Thymus (tissue), 11 donors: ENCODE measurements at regions not wholly inside any gene's neighbourhood (a gene's known extent, or its start where the extent isn't known, plus 50 kb on each side); places are given as distances from the start of the nearest gene placed in this dataset.
"Not testable (repeated sequence)": the region's sequence is repeated elsewhere in the genome, so short reads cannot be mapped to it uniquely, and the experiment has no call there.

Source experiments
- DNase-seq, 9 donors: peaks; one replicate each; pipeline ENCODE4 v3.0.0-alpha.2; 2013; ENCODE audit warnings: low spot score in 9 of 9, low read depth in 6 of 9, missing footprints in 1 of 9
- H3K27ac ChIP-seq, 2 donors: one replicate each; pipeline ENCODE4 v1.5.1; 2013; ENCODE audit warnings: control low read depth in 1 of 2, low read depth in 1 of 2, low read length in 1 of 2, mild to moderate bottlenecking in 1 of 2, moderate library complexity in 1 of 2
- H3K27me3 ChIP-seq, 2 donors: one replicate each; pipeline ENCODE4 v1.5.1; 2013; ENCODE audit warnings: low read length in 1 of 2; ENCODE audit not compliant: control insufficient read depth in 2 of 2, insufficient read depth in 1 of 2
- H3K36me3 ChIP-seq, 2 donors: one replicate each; pipeline ENCODE4 v1.5.1; 2013; ENCODE audit warnings: low read length in 1 of 2, mild to moderate bottlenecking in 1 of 2, moderate library complexity in 1 of 2; ENCODE audit not compliant: control insufficient read depth in 2 of 2, insufficient read depth in 2 of 2
- H3K4me1 ChIP-seq, 2 donors: one replicate each; pipeline ENCODE4 v1.5.1; 2013; ENCODE audit warnings: low read length in 2 of 2; ENCODE audit not compliant: control insufficient read depth in 2 of 2, insufficient read depth in 2 of 2
- H3K4me3 ChIP-seq, 2 donors: one replicate each; pipeline ENCODE4 v1.5.1; 2013; ENCODE audit warnings: low read length in 2 of 2, control low read depth in 1 of 2, mild to moderate bottlenecking in 1 of 2
- H3K9me3 ChIP-seq, 2 donors: one replicate each; pipeline ENCODE4 v1.5.1; 2013; ENCODE audit warnings: low read length in 1 of 2, mild to moderate bottlenecking in 1 of 2; ENCODE audit not compliant: control insufficient read depth in 2 of 2, insufficient read depth in 1 of 2
- WGBS: extraction: QIAGEN DNeasy Blood & Tissue Kit; methylation state at CpG from one replicate; pipeline ENCODE4 v1.1.7; 2013; 5-methylcytosine and 5-hydroxymethylcytosine counted together
- donor health status: healthy.

GRCh38 chr16:76705892-76706291 lies 428.7 kb downstream of the CNTNAP4 start:
- no peaks in the 10 kb centered on the region for H3K36me3 ChIP-seq
- no peaks in the 10 kb centered on the region for H3K4me1 ChIP-seq
- H3K27me3 ChIP-seq = no peaks in the 10 kb centered on the region
- no peak for DNase-seq
- H3K4me3 ChIP-seq = no peak overlapping the region
- H3K9me3 ChIP-seq = no peaks in the 10 kb centered on the region
- no peak overlapping the region for H3K27ac ChIP-seq

- H3K9me3 ChIP-seq = no peaks in the 10 kb centered on the region
- no peaks in the 10 kb centered on the region for H3K4me1 ChIP-seq
- WGBS = 77% methylated on average over 1 of the region's 1 CpG
- no peak overlapping the region for H3K4me3 ChIP-seq
- H3K27me3 ChIP-seq = no peaks in the 10 kb centered on the region
- H3K27ac ChIP-seq = no peak overlapping the region
- no peaks in the 10 kb centered on the region for H3K36me3 ChIP-seq
- DNase-seq = no peak
Measured at GRCh38 chr16:76713191-76713590, 436.0 kb downstream of the CNTNAP4 start.

- not testable (repeated sequence) for H3K9me3 ChIP-seq, DNase-seq, H3K27ac ChIP-seq, H3K36me3 ChIP-seq, H3K4me1 ChIP-seq, H3K4me3 ChIP-seq, H3K27me3 ChIP-seq
- 94% methylated on average over 5 of the region's 5 CpGs for WGBS
Measured at GRCh38 chr16:76716251-76716650, 439.1 kb downstream of the CNTNAP4 start.

GRCh38 chr16:76724181-76724580 lies 447.0 kb downstream of the CNTNAP4 start:
- no peaks in the 10 kb centered on the region for H3K27me3 ChIP-seq
- H3K36me3 ChIP-seq = no peaks in the 10 kb centered on the region
- H3K4me1 ChIP-seq = no peaks in the 10 kb centered on the region
- 91% methylated on average over 1 of the region's 1 CpG for WGBS
- DNase-seq = no peak
- no peak overlapping the region for H3K4me3 ChIP-seq
- H3K9me3 ChIP-seq = no peaks in the 10 kb centered on the region
- H3K27ac ChIP-seq = no peak overlapping the region

DNA sequence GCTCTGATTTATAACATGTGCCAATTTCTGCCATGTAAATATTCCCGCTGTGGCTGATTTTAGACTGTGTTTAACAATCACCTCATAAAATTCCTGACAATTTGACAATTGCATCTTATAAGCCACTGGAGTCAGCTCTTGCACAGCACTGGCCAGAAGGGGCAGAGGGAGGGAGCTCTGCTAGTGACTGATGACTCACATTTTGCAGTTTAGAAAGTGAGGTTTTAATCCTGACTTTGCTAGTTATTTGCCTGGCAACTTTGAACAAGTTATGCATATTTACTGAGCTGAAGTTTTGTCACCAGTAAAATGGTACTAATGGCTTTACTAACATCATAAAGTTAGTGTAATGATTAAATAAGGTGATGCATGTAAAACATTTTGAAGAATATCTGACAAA lies 452.3 kb downstream of the CNTNAP4 start:
- Histone ChIP-seq H3K4me3 (no peak overlapping the region), H3K27me3 (no peaks in the 10 kb centered on the region), H3K27ac (no peak overlapping the region), H3K36me3 (no peaks in the 10 kb centered on the region), H3K4me1 (no peaks in the 10 kb centered on the region), H3K9me3 (no peaks in the 10 kb centered on the region)
- WGBS = 98% methylated on average over 1 of the region's 1 CpG
- no peak for DNase-seq

DNA sequence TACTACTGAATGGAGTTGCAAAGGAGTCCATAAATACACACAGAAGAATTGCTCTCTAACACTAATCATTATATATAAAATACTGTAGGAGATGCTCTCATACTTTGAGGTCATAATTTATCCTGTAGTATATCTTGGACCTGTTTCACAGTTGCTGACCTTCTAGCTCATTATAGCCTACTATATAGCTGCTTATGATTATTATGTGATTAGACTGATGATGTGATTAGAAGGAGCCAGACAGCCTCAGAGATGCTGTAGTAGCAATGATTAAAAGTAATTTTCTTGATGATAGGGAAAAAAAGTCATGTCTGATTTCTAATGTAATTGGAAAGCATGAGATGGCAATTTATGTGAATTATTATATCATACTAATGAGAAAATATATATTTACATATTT lies 455.7 kb downstream of the CNTNAP4 start:
- H3K4me3 ChIP-seq = no peak overlapping the region
- no peaks in the 10 kb centered on the region for H3K4me1 ChIP-seq
- no peaks in the 10 kb centered on the region for H3K27me3 ChIP-seq
- H3K9me3 ChIP-seq = no peaks in the 10 kb centered on the region
- DNase-seq = no peak
- no peaks in the 10 kb centered on the region for H3K36me3 ChIP-seq
- H3K27ac ChIP-seq = no peak overlapping the region

- Histone ChIP-seq H3K27me3 (no peaks in the 10 kb centered on the region), H3K27ac (no peak overlapping the region), H3K9me3 (peaks cover 0 to 4% of the 10 kb centered on the region in 2 donors), H3K4me3 (no peak overlapping the region), H3K4me1 (no peaks in the 10 kb centered on the region), H3K36me3 (no peaks in the 10 kb centered on the region)
- WGBS = 97% methylated on average over 4 of the region's 4 CpGs
- no peak for DNase-seq
Measured at GRCh38 chr16:76741623-76742022, 449.4 kb upstream of the MON1B start.

GRCh38 chr16:76748461-76749348 lies 442.3 kb upstream of the MON1B start:
- no peaks in the 10 kb centered on the region for H3K4me1 ChIP-seq
- H3K36me3 ChIP-seq = no peaks in the 10 kb centered on the region
- H3K27ac ChIP-seq = no peak overlapping the region
- H3K27me3 ChIP-seq = no peaks in the 10 kb centered on the region
- 88% methylated on average over 3 of the region's 3 CpGs for WGBS
- no peak for DNase-seq
- no peak overlapping the region for H3K4me3 ChIP-seq
- no peaks in the 10 kb centered on the region for H3K9me3 ChIP-seq

DNA sequence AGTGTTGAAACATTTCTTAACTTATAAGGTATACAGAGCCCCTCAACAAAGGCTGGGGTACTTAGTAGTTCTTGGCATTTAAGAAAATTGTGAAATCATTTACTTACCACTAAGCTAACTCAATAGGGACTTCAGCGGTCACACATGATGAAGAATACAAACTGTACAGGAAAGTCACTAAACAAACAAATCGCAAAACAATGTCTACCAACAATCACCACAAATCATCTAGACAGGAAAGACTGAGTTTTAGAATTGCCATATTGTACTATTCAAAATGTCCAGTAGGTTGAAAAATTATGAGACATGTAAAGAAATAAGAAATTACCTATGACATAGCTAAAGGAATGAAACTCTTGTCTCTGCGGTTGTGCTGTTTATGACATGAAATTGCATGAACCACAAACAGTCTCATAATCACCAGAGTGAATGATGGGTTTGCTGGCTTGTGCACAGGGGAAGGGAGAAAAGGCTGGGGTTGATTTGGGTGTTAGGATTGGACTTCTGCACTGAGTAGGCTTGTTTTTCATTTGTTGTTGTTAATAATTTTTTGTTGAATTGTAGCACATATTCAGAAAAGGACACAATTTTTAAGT lies 441.1 kb upstream of the MON1B start:
- H3K9me3 ChIP-seq = no peaks in the 10 kb centered on the region
- 96% methylated on average over 3 of the region's 3 CpGs for WGBS
- no peak overlapping the region for H3K27ac ChIP-seq
- H3K36me3 ChIP-seq = no peaks in the 10 kb centered on the region
- H3K27me3 ChIP-seq = no peaks in the 10 kb centered on the region
- no peak for DNase-seq
- no peak overlapping the region for H3K4me3 ChIP-seq
- H3K4me1 ChIP-seq = no peaks in the 10 kb centered on the region
